HUES64 (cell line): ENCODE measurements at regions not wholly inside any gene's neighbourhood (a gene's known extent, or its start where the extent isn't known, plus 50 kb on each side); places are given as distances from the start of the nearest gene placed in this dataset.

Experiments used
- H3K27ac ChIP-seq: 2 replicates; pipeline ENCODE4 v1.7.0; 2013; ENCODE audit warnings: low read depth, low read length, inconsistent platforms
- H3K27me3 ChIP-seq: 2 replicates; pipeline ENCODE4 v1.6.1; 2013; ENCODE audit warnings: mild to moderate bottlenecking, low read length; ENCODE audit not compliant: insufficient read depth
- H3K36me3 ChIP-seq: 2 replicates; pipeline ENCODE4 v1.6.1; 2013; ENCODE audit warnings: mild to moderate bottlenecking, low read length; ENCODE audit not compliant: insufficient read depth
- H3K4me1 ChIP-seq: 2 replicates; pipeline ENCODE4 v1.6.1; 2013; ENCODE audit warnings: mild to moderate bottlenecking, low read length, moderate library complexity; ENCODE audit not compliant: insufficient read depth
- H3K4me3 ChIP-seq: 2 replicates; pipeline ENCODE4 v1.5.1; 2013; ENCODE audit warnings: mild to moderate bottlenecking, low read length, moderate library complexity
- H3K9ac ChIP-seq: 2 replicates; pipeline ENCODE4 v1.6.1; 2013; ENCODE audit warnings: mild to moderate bottlenecking, low read depth, low read length
- H3K9me3 ChIP-seq: 2 replicates; pipeline ENCODE4 v1.6.1; 2013; ENCODE audit warnings: low read depth, low read length; ENCODE audit not compliant: insufficient read depth
- WGBS: fragments of 150-250, 120-280 bp; methylation state at CpG from one replicate; pipeline ENCODE4 v1.1.7; 2013; ENCODE audit warnings: missing lambda C conversion rate; 5-methylcytosine and 5-hydroxymethylcytosine counted together

DNA sequence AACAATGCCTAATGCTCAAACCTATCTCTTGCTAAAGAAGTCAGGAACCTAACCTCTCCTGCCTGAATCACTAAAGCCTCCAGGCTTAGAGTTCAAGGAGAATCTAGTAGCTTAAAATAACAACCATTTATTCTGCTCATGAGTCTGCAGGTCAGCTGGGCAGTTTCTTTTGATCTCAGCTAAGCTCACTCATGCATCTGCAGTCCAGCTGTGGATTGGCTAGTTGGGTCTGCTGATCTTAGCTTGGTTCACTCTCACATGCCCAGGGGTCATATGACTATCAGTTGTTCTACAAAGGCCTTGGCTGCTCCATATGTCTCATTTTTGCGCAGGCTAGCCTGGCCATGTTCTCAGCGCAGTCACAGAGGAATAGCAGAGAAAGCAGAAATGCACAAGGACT is 109.2 kb upstream of the STT3B start:
- H3K9me3 ChIP-seq = no peaks in the 10 kb centered on the region
- no peak overlapping the region for H3K9ac ChIP-seq
- no peaks in the 10 kb centered on the region for H3K36me3 ChIP-seq
- no peaks in the 10 kb centered on the region for H3K27me3 ChIP-seq
- no peaks in the 10 kb centered on the region for H3K4me1 ChIP-seq
- 95% methylated on average over 2 of the region's 2 CpGs for WGBS
- H3K4me3 ChIP-seq = no peak overlapping the region
- no peak overlapping the region for H3K27ac ChIP-seq

DNA sequence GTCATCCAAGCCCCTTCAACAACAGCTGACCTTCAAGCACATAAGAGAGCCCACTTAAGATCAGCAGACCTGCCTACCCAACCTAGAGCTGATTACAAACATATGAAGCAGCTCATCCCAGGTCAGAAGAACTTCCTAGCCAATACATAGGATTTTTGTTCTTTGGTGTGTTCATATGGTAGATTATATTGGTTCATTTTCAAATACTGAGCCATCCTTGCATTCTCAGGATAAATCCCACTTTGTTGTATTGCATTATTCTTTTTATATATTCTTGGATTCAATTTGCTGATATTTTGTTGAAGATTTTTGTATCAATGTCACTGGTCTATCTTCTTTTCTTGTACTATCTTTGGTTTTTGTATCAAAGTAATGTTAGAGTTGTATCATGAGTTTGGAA is 107.3 kb upstream of the STT3B start:
- Histone ChIP-seq H3K9ac (no peak overlapping the region), H3K4me1 (no peaks in the 10 kb centered on the region), H3K27me3 (no peaks in the 10 kb centered on the region), H3K36me3 (no peaks in the 10 kb centered on the region), H3K27ac (no peak overlapping the region), H3K4me3 (no peak overlapping the region), H3K9me3 (no peaks in the 10 kb centered on the region)

DNA sequence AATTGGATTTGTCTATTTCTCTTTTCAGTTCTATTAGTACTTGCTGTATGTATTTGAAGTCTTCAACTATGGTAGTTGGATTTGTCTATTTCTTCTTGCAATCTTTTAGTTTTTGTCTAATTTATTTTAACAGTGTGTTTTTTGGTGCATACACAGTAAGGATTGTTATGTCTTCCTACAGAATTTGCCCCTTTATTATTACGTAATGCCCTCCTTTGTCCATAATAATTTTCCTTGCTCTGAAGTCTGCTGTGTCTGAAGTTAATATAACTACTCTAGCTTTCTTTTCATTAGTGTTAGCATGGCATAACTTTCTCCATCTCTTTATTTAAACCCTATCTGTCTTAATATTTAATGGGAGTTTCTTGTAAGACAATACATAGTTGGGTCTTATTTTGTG is 105.1 kb upstream of the STT3B start:
- H3K9me3 ChIP-seq = no peaks in the 10 kb centered on the region
- H3K27me3 ChIP-seq = no peaks in the 10 kb centered on the region
- H3K36me3 ChIP-seq = no peaks in the 10 kb centered on the region
- no peak overlapping the region for H3K9ac ChIP-seq
- no peak overlapping the region for H3K4me3 ChIP-seq
- H3K27ac ChIP-seq = no peak overlapping the region
- H3K4me1 ChIP-seq = no peaks in the 10 kb centered on the region
- WGBS = no CpG with 5 or more reads among the region's 1 CpG

DNA sequence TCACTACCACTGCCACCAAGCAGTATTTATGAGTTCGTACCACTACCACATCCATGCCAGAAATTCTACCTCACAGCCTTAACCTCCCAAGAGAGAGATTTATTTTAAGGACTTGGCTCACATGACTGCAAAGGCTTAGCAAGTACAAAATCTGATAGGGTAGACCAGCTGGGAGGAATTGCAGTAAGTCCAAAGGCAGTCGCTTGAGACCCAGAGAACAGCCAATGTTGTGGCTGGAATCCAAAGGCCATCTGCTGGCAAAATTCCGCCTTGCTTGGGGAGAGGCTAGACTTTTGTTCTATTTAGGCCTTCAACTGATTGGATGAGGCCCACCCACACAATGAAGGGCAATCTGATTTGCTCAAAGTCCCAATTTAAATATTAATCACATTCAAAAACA is 101.4 kb upstream of the STT3B start:
- H3K9ac ChIP-seq = no peak overlapping the region
- no peaks in the 10 kb centered on the region for H3K4me1 ChIP-seq
- H3K36me3 ChIP-seq = no peaks in the 10 kb centered on the region
- 90% methylated on average over 3 of the region's 3 CpGs for WGBS
- H3K9me3 ChIP-seq = no peaks in the 10 kb centered on the region
- no peak overlapping the region for H3K27ac ChIP-seq
- H3K4me3 ChIP-seq = no peak overlapping the region
- no peaks in the 10 kb centered on the region for H3K27me3 ChIP-seq

DNA sequence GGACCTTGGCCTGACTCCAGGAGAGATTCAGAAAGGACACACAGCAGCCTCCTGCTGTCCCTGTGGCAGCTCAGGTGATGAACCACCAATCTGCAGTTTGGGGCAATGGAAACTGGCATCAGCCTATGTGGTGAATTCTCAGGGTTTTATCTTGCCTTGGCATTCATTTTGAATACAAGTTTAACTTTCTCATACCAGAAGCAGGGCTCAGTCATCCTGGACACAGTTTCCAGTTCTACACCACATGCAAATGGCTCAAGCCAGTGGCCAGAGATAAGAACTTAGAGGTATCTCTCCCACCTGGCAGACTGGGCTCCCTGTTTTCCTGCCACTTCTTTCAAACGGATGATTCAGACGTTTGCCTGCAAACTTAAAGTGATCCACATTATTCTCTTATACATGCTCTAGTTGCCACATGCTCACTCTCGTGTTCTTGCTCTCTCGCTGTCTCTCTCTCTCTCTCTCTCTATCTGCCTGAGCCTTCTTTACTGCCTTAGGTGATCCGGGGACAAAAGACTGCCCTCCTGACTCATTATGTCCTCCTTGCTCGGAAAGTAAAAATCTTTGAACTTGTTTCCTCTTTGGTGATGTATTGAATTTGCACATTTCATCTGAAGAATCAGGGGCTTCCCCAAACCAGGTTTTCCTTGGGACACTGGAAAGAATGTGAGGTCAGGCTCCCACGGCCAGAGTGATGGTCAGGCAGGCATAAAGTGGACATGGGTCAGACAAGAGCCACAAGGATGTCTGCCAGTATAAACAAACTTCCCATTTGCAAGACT is 99.6 kb upstream of the STT3B start:
- H3K27me3 ChIP-seq = no peaks in the 10 kb centered on the region
- no peaks in the 10 kb centered on the region for H3K4me1 ChIP-seq
- no peak overlapping the region for H3K4me3 ChIP-seq
- H3K36me3 ChIP-seq = no peaks in the 10 kb centered on the region
- H3K9me3 ChIP-seq = peaks cover 12% of the 10 kb centered on the region
- H3K27ac ChIP-seq = no peak overlapping the region
- 89% methylated on average over 7 of the region's 7 CpGs for WGBS
- H3K9ac ChIP-seq = no peak overlapping the region

DNA sequence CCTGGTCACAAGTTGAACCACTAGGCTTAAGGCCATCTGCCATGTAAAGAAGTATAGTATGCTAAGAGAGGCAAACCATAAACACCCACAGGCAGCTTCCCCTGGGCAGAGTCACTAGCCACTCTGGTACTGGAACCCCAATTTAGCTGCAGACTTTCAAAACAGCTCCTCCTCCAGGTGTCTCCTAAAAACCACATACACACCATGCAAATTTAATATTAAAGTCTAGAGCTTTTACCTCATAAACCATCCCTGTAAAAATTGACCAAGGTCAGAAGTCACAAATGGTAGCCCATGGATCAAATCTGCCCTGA is 99.1 kb upstream of the STT3B start:
- Histone ChIP-seq H3K27me3 (no peaks in the 10 kb centered on the region), H3K4me3 (no peak overlapping the region), H3K36me3 (no peaks in the 10 kb centered on the region), H3K9me3 (peaks cover 12% of the 10 kb centered on the region), H3K9ac (no peak overlapping the region), H3K4me1 (no peaks in the 10 kb centered on the region), H3K27ac (no peak overlapping the region)

DNA sequence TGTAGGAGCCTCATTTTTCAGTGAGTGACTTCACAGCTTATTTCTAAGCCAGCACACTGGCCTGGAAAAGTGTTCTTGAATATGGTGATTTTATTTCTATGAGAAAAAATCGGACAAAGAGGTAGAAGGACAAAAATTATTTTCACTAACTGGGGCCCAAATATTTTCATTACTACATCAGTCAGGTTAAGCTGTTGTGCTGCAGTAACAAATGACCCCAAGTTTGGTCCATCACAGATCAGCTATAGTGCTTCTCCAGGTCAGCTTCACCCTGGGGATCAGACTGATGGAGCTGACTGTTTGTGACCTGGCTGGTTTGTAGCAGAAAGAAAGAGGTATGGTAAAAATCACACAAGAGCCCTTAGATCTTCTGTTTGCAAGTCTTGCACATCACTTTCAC is 97.9 kb upstream of the STT3B start:
- 100% methylated on average over 1 of the region's 1 CpG for WGBS
- H3K4me1 ChIP-seq = peaks cover 7% of the 10 kb centered on the region; the same call in 1 of the 2 replicates
- H3K27ac ChIP-seq = no peak overlapping the region
- H3K9ac ChIP-seq = no peak overlapping the region
- no peaks in the 10 kb centered on the region for H3K36me3 ChIP-seq
- H3K4me3 ChIP-seq = no peak overlapping the region
- peaks cover 12% of the 10 kb centered on the region for H3K9me3 ChIP-seq
- no peaks in the 10 kb centered on the region for H3K27me3 ChIP-seq

DNA sequence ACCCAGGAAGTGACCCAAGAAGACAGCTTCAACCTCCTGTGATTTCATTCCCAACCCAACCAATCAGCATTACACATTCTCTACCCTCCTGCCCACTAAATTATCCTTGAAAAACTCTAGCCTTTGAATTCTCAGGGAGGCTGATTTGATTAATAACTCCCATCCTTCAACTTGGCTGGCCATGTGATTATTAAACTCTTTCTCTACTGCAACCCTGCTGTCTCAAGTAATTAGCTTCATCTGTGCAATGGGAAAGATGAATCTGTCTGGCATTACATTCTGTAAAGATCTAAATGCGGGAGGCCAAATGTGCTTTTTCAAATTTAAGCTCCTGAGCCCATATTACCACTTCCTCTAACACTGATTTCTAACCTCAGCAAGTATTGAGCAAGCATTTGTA is 95.9 kb upstream of the STT3B start:
- H3K4me1 ChIP-seq = peaks cover 15% of the 10 kb centered on the region
- WGBS = 94% methylated on average over 1 of the region's 1 CpG
- H3K27me3 ChIP-seq = no peaks in the 10 kb centered on the region
- H3K4me3 ChIP-seq = no peak overlapping the region
- H3K9me3 ChIP-seq = peaks cover 12% of the 10 kb centered on the region
- H3K36me3 ChIP-seq = no peaks in the 10 kb centered on the region
- H3K9ac ChIP-seq = no peak overlapping the region
- H3K27ac ChIP-seq = no peak overlapping the region

DNA sequence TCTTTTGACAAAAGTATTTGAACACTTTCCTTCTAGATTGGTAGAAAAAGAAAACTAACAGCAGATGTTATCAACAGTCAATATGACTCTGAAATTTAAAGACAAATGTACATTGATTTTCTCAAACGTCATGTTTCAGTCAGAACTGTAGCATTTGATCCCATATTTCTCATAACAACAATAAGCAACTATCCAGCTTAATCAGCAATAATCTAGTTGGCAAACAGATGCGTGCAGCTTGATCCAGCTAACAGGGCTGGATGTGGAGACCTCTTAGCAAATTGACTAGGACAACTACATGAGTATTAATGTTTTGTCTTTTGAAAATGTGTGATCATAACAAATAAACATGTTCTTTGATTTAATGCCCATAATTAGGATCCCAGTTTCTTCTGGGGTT is 94.0 kb upstream of the STT3B start:
- Histone ChIP-seq H3K4me1 (peaks cover 15% of the 10 kb centered on the region), H3K9ac (no peak overlapping the region), H3K27me3 (no peaks in the 10 kb centered on the region), H3K4me3 (no peak overlapping the region), H3K9me3 (peaks cover 12% of the 10 kb centered on the region), H3K27ac (no peak overlapping the region), H3K36me3 (no peaks in the 10 kb centered on the region)
- WGBS = 96% methylated on average over 2 of the region's 2 CpGs

DNA sequence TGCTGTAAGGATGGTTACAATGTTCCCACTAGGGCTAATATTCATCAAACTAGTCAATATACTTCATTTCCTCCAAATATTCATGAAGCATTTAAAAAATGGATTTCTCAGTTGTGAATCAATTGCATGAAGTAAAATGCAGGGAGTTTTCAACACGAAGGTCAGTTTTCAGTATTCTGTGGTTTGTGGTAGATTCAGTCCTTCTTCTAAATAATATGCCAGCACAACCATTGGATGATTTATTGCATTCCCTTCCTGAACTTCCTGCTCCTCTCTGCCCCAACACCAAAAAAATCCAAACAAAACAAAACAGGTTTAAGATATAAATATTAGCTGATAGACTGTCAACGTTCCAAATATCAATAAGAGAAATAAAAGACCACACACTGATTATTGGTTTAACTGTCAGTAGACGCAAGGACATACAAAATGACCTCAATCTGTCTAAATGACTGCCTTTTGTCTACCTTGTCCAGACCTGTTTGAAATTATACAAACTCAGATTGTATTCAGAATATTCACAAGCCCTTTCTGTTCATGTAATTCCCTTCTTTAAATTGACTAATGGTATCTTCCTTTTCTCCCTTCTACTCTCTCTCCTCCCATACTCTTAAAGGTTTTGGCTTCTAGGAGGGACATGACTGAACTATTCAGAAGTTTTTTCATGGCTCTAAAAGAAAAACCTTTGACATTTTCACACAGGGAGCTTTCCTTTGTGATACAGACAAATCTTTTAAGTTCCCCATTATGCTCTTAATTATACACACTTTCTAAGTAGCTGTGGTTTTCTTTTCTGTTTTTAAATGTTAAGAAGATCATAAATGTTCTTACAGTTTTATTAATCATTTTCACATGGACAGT is 92.6 kb upstream of the STT3B start:
- H3K9me3 ChIP-seq = peaks cover 12% of the 10 kb centered on the region
- no peak overlapping the region for H3K9ac ChIP-seq
- no peaks in the 10 kb centered on the region for H3K36me3 ChIP-seq
- H3K27me3 ChIP-seq = no peaks in the 10 kb centered on the region
- H3K4me1 ChIP-seq = peaks cover 15% of the 10 kb centered on the region
- WGBS = 88% methylated on average over 3 of the region's 3 CpGs
- no peak overlapping the region for H3K4me3 ChIP-seq
- no peak overlapping the region for H3K27ac ChIP-seq

DNA sequence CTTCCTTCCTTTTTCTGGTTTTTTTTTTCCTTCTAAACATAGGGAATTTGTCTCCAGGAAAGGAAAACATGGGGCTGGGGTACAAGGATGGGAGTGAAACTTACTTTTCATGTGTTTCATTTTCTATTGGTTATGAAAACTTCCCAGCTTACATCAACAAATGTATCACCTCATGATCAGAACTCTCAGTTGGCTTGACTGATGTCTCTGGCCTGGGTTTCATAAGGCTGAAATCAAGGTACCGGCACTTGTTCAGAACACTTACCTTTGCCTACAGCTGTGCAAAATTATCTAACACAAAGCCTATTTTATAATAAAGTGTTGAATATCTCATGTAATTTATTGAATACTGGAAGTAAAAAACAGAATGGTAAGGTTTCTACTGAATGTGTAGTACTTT is 91.8 kb upstream of the STT3B start:
- Histone ChIP-seq H3K4me3 (no peak overlapping the region), H3K4me1 (peaks cover 15% of the 10 kb centered on the region), H3K36me3 (no peaks in the 10 kb centered on the region), H3K27me3 (no peaks in the 10 kb centered on the region), H3K27ac (no peak overlapping the region), H3K9me3 (peaks cover 12% of the 10 kb centered on the region), H3K9ac (no peak overlapping the region)
- WGBS = 92% methylated on average over 1 of the region's 1 CpG
